SK-N-SH (cell line): ENCODE measurements at regions not wholly inside any gene's neighbourhood (a gene's known extent, or its start where the extent isn't known, plus 50 kb on each side); places are given as distances from the start of the nearest gene placed in this dataset.

Experiments used
- CHD2 ChIP-seq: fragments of 150-350 bp; IDR thresholded peaks from 2 replicates; pipeline ENCODE4 v1.6.1; 2018; ENCODE audit warnings: low read length; ENCODE audit not compliant: partially characterized antibody
- EP300 ChIP-seq, 2 experiments: IDR thresholded peaks; 2 replicates each; pipeline versions ENCODE4 v1.4.0 to v1.6.1; 2012; ENCODE audit warnings: borderline replicate concordance in 1 of 2, low read depth in 1 of 2, low read length in 1 of 2
- EZH2phosphoT487 ChIP-seq: fragments of 200-600 bp; sonication (generic); IDR thresholded peaks from 2 replicates; pipeline ENCODE4 v1.6.1; 2017; ENCODE audit warnings: low read depth, mixed run types, mild to moderate bottlenecking, antibody characterized with exemption, moderate library complexity, borderline replicate concordance
- POLR2AphosphoS5 ChIP-seq: IDR thresholded peaks from 2 replicates; pipeline ENCODE4 v1.6.1; 2012; ENCODE audit warnings: low read depth, low read length
- RAD21 ChIP-seq: IDR thresholded peaks from 2 replicates; pipeline ENCODE4 v1.6.1; 2012; ENCODE audit warnings: mild to moderate bottlenecking, low read length
- TF ChIP-seq, protein P1 (sequence below): fragments of 200-600 bp; sonication (generic); IDR thresholded peaks from 2 replicates; pipeline ENCODE4 v1.6.1; 2017; ENCODE audit warnings: antibody characterized with exemption, mild to moderate bottlenecking, moderate library complexity
- TF ChIP-seq, protein P2 (sequence below): IDR thresholded peaks from 2 replicates; pipeline ENCODE4 v1.6.1; 2012; ENCODE audit warnings: mild to moderate bottlenecking, low read depth, low read length, moderate library complexity
- TF ChIP-seq, protein P3 (sequence below): fragments of 150-350 bp; IDR thresholded peaks from 2 replicates; pipeline ENCODE4 v1.6.1; 2016; ENCODE audit warnings: mild to moderate bottlenecking, low read depth, low read length

DNA sequence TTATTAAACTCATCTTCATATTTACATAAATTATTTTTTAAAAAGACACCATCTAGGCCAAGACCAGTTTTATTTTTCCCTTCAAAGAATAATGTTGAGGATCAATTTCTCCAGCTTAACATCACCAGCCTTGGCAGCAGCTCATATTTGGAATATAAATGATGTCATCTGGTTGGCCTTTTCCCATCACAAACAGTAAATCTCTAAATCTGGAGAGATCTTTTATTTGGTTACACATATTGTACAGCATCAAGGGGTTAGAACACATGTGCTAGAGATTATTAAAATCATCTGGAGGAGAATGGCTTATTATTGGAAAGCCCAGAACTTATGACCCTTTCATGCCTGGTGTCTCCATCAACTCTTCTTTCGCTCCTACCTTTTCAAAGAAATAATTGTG lies 508.8 kb downstream of the PLPP3 start:
- TF ChIP-seq, protein P1, sequence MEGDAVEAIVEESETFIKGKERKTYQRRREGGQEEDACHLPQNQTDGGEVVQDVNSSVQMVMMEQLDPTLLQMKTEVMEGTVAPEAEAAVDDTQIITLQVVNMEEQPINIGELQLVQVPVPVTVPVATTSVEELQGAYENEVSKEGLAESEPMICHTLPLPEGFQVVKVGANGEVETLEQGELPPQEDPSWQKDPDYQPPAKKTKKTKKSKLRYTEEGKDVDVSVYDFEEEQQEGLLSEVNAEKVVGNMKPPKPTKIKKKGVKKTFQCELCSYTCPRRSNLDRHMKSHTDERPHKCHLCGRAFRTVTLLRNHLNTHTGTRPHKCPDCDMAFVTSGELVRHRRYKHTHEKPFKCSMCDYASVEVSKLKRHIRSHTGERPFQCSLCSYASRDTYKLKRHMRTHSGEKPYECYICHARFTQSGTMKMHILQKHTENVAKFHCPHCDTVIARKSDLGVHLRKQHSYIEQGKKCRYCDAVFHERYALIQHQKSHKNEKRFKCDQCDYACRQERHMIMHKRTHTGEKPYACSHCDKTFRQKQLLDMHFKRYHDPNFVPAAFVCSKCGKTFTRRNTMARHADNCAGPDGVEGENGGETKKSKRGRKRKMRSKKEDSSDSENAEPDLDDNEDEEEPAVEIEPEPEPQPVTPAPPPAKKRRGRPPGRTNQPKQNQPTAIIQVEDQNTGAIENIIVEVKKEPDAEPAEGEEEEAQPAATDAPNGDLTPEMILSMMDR: no peak
- no peak for TF ChIP-seq CHD2
- TF ChIP-seq POLR2AphosphoS5: peak; percentile 28; the same call in 1 of the 2 replicates
- TF ChIP-seq, protein P2, sequence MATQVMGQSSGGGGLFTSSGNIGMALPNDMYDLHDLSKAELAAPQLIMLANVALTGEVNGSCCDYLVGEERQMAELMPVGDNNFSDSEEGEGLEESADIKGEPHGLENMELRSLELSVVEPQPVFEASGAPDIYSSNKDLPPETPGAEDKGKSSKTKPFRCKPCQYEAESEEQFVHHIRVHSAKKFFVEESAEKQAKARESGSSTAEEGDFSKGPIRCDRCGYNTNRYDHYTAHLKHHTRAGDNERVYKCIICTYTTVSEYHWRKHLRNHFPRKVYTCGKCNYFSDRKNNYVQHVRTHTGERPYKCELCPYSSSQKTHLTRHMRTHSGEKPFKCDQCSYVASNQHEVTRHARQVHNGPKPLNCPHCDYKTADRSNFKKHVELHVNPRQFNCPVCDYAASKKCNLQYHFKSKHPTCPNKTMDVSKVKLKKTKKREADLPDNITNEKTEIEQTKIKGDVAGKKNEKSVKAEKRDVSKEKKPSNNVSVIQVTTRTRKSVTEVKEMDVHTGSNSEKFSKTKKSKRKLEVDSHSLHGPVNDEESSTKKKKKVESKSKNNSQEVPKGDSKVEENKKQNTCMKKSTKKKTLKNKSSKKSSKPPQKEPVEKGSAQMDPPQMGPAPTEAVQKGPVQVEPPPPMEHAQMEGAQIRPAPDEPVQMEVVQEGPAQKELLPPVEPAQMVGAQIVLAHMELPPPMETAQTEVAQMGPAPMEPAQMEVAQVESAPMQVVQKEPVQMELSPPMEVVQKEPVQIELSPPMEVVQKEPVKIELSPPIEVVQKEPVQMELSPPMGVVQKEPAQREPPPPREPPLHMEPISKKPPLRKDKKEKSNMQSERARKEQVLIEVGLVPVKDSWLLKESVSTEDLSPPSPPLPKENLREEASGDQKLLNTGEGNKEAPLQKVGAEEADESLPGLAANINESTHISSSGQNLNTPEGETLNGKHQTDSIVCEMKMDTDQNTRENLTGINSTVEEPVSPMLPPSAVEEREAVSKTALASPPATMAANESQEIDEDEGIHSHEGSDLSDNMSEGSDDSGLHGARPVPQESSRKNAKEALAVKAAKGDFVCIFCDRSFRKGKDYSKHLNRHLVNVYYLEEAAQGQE: no peak
- TF ChIP-seq EZH2phosphoT487: no peak
- peak; percentile 57 to 65; a peak in 3 of 4 replicates for TF ChIP-seq EP300 (IDR thresholded peaks at IDR 0.05; ENCODE audit: borderline replicate concordance in 1 of 2, low read depth in 1 of 2, low read length in 1 of 2)
- TF ChIP-seq, protein P3, sequence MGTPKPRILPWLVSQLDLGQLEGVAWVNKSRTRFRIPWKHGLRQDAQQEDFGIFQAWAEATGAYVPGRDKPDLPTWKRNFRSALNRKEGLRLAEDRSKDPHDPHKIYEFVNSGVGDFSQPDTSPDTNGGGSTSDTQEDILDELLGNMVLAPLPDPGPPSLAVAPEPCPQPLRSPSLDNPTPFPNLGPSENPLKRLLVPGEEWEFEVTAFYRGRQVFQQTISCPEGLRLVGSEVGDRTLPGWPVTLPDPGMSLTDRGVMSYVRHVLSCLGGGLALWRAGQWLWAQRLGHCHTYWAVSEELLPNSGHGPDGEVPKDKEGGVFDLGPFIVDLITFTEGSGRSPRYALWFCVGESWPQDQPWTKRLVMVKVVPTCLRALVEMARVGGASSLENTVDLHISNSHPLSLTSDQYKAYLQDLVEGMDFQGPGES: no peak
- TF ChIP-seq RAD21: no peak; the same call in 1 of the 2 replicates
